Astrocyte of the cerebellum (primary cell): ENCODE measurements at regions not wholly inside any gene's neighbourhood (a gene's known extent, or its start where the extent isn't known, plus 50 kb on each side); places are given as distances from the start of the nearest gene placed in this dataset.

Experiments used
- DNase-seq: peaks from one replicate; pipeline ENCODE4 v3.0.0-alpha.2; 2011; ENCODE audit warnings: low read depth
- H3K4me3 ChIP-seq: 2 replicates; pipeline ENCODE4 v1.5.1; 2011; ENCODE audit warnings: mild to moderate bottlenecking, low read depth, low read length, moderate library complexity
- CTCF ChIP-seq: IDR thresholded peaks from 2 replicates; pipeline ENCODE4 v1.5.1; 2012; ENCODE audit warnings: low read length, low read depth, moderate library complexity, mild to moderate bottlenecking; ENCODE audit errors: missing control alignments
- in situ Hi-C: cut with HindIII; loops from 2 replicates; pipeline ENCODE4 v1.10.0; 2017; ENCODE audit warnings: low sequenced_read_pairs

GRCh38 chr1:218066332-218066731 is 218.8 kb upstream of the RRP15 start:
- H3K4me3 ChIP-seq, result no peak overlapping the region
- in situ Hi-C loops, result no loop called here
- no peak for DNase-seq
- no peak for TF ChIP-seq CTCF

- TF ChIP-seq CTCF, result no peak
- H3K4me3 ChIP-seq, result no peak overlapping the region
- no peak for DNase-seq
- in situ Hi-C loops, result no loop called here
These were observed 216.9 kb upstream of the RRP15 start for GRCh38 chr1:218068241-218068640.

GRCh38 chr1:218069180-218069579 is 215.9 kb upstream of the RRP15 start:
- no peak for DNase-seq
- in situ Hi-C loops, result no loop called here
- TF ChIP-seq CTCF, result no peak
- H3K4me3 ChIP-seq, result no peak overlapping the region

- H3K4me3 ChIP-seq, result no peak overlapping the region
- in situ Hi-C loops, result no loop called here
- TF ChIP-seq CTCF, result no peak
- no peak for DNase-seq
These were observed 212.0 kb upstream of the RRP15 start for GRCh38 chr1:218073062-218073461.

- in situ Hi-C loops, result no loop called here
- DNase-seq, result no peak
- TF ChIP-seq CTCF, result no peak
- no peak overlapping the region for H3K4me3 ChIP-seq
These were observed 206.2 kb upstream of the RRP15 start for GRCh38 chr1:218078916-218079315.

GRCh38 chr1:218079347-218079746 is 205.7 kb upstream of the RRP15 start:
- no peak overlapping the region for H3K4me3 ChIP-seq
- TF ChIP-seq CTCF, result no peak
- no peak for DNase-seq
- in situ Hi-C loops, result no loop called here

GRCh38 chr1:218079820-218080219 is 205.3 kb upstream of the RRP15 start:
- in situ Hi-C loops, result no loop called here
- TF ChIP-seq CTCF, result no peak
- H3K4me3 ChIP-seq, result no peak overlapping the region
- no peak for DNase-seq
